H9 (cell line): ENCODE measurements at regions not wholly inside any gene's neighbourhood (a gene's known extent, or its start where the extent isn't known, plus 50 kb on each side); places are given as distances from the start of the nearest gene placed in this dataset.

Source experiments
- DNase-seq: peaks from one replicate; pipeline ENCODE4 v3.0.0-alpha.2; 2017
- H2AFZ ChIP-seq: one replicate; pipeline ENCODE4 v1.6.1; 2013; ENCODE audit warnings: mild to moderate bottlenecking, low read length, control low read depth, moderate library complexity
- H2AK5ac ChIP-seq: 2 replicates; pipeline ENCODE4 v1.6.1; 2013; ENCODE audit warnings: low read length, control low read depth, mixed read lengths; ENCODE audit not compliant: insufficient read length
- H2BK120ac ChIP-seq: one replicate; pipeline ENCODE4 v1.6.1; 2013; ENCODE audit warnings: low read depth, mild to moderate bottlenecking, low read length, control low read depth, inconsistent platforms; ENCODE audit not compliant: poor library complexity, severe bottlenecking
- H2BK12ac ChIP-seq: 2 replicates; pipeline ENCODE4 v1.6.1; 2013; ENCODE audit warnings: low read length, control low read depth, mixed read lengths, low read depth; ENCODE audit not compliant: insufficient read length
- H2BK15ac ChIP-seq: 2 replicates; pipeline ENCODE4 v1.6.1; 2013; ENCODE audit warnings: low read depth, low read length, control low read depth
- H2BK20ac ChIP-seq: one replicate; pipeline ENCODE4 v1.6.1; 2013; ENCODE audit warnings: low read depth, mild to moderate bottlenecking, low read length, control low read depth, inconsistent platforms; ENCODE audit not compliant: poor library complexity, severe bottlenecking
- H2BK5ac ChIP-seq: 2 replicates; pipeline ENCODE4 v1.6.1; 2013; ENCODE audit warnings: low read length, control low read depth, mixed read lengths; ENCODE audit not compliant: insufficient read length
- H3K14ac ChIP-seq: 2 replicates; pipeline ENCODE4 v1.6.1; 2013; ENCODE audit warnings: low read length, control low read depth; ENCODE audit not compliant: insufficient read depth
- H3K18ac ChIP-seq: 2 replicates; pipeline ENCODE4 v1.6.1; 2013; ENCODE audit warnings: low read depth, mild to moderate bottlenecking, mixed read lengths, low read length, control low read depth; ENCODE audit not compliant: insufficient read length
- H3K23ac ChIP-seq: 2 replicates; pipeline ENCODE4 v1.6.1; 2013; ENCODE audit warnings: low read length, control low read depth, mixed read lengths, low read depth; ENCODE audit not compliant: insufficient read length
- H3K23me2 ChIP-seq: 2 replicates; pipeline ENCODE4 v1.6.1; 2013; ENCODE audit warnings: low read depth, mild to moderate bottlenecking, mixed read lengths, low read length, control low read depth; ENCODE audit not compliant: insufficient read length, poor library complexity, severe bottlenecking
- H3K27ac ChIP-seq: 2 replicates; pipeline ENCODE4 v1.5.1; 2013; ENCODE audit warnings: low read length, control low read depth, mixed read lengths, low read depth; ENCODE audit not compliant: insufficient read length
- H3K27me3 ChIP-seq: 2 replicates; pipeline ENCODE4 v1.6.1; 2013; ENCODE audit warnings: low read length, control low read depth, inconsistent platforms; ENCODE audit not compliant: insufficient read depth
- H3K4ac ChIP-seq: 2 replicates; pipeline ENCODE4 v1.6.1; 2013; ENCODE audit warnings: low read depth, mild to moderate bottlenecking, control low read depth, inconsistent platforms, low read length, moderate library complexity
- H3K4me1 ChIP-seq: 2 replicates; pipeline ENCODE4 v1.6.1; 2013; ENCODE audit warnings: low read length, control low read depth, inconsistent platforms; ENCODE audit not compliant: insufficient read depth
- H3K4me2 ChIP-seq: 2 replicates; pipeline ENCODE4 v1.6.1; 2013; ENCODE audit warnings: low read length, control low read depth, mixed read lengths; ENCODE audit not compliant: insufficient read length, insufficient read depth
- H3K56ac ChIP-seq: 2 replicates; pipeline ENCODE4 v1.6.1; 2013; ENCODE audit warnings: low read depth, mild to moderate bottlenecking, mixed read lengths, low read length, control low read depth; ENCODE audit not compliant: insufficient read length
- H3K79me1 ChIP-seq: 2 replicates; pipeline ENCODE4 v1.6.1; 2013; ENCODE audit warnings: low read depth, mild to moderate bottlenecking, moderate library complexity, low read length, control low read depth, inconsistent platforms; ENCODE audit not compliant: insufficient read depth, poor library complexity, severe bottlenecking
- H3K79me2 ChIP-seq: 2 replicates; pipeline ENCODE4 v1.6.1; 2013; ENCODE audit warnings: low read length, control low read depth, inconsistent platforms; ENCODE audit not compliant: insufficient read depth
- H3K9ac ChIP-seq: 2 replicates; pipeline ENCODE4 v1.6.1; 2013; ENCODE audit warnings: low read length, control low read depth, mixed read lengths; ENCODE audit not compliant: insufficient read length; ENCODE audit errors: extremely low read depth
- H3K9me3 ChIP-seq: one replicate; pipeline ENCODE4 v1.6.1; 2013; ENCODE audit warnings: low read depth, low read length, inconsistent platforms; ENCODE audit not compliant: control insufficient read depth
- H3T11ph ChIP-seq: one replicate; pipeline ENCODE4 v1.6.1; 2013; ENCODE audit warnings: mild to moderate bottlenecking, low read length, control low read depth, inconsistent platforms
- H4K20me1 ChIP-seq: one replicate; pipeline ENCODE4 v1.6.1; 2013; ENCODE audit not compliant: control insufficient read depth, insufficient read length, insufficient read depth
- H4K5ac ChIP-seq: 2 replicates; pipeline ENCODE4 v1.6.1; 2013; ENCODE audit warnings: low read depth, mild to moderate bottlenecking, mixed read lengths, low read length, control low read depth; ENCODE audit not compliant: insufficient read length
- H4K8ac ChIP-seq: replicated peaks from 2 replicates; pipeline ENCODE4 v1.6.1; 2013; ENCODE audit warnings: low read length, control low read depth, mixed read lengths, low read depth; ENCODE audit not compliant: insufficient read length
- H4K91ac ChIP-seq: 2 replicates; pipeline ENCODE4 v1.6.1; 2013; ENCODE audit warnings: low read depth, mild to moderate bottlenecking, moderate library complexity, mixed read lengths, low read length, control low read depth; ENCODE audit not compliant: insufficient read length
- H3K27ac Mint-ChIP-seq, 3 experiments: 2 replicates in 2 of 3; 3 replicates in 1 of 3; pipeline ENCODE4 v1.8.0; 2020 to 2021; ENCODE audit warnings: mixed read lengths in 3 of 3, mild to moderate bottlenecking in 1 of 3, moderate library complexity in 1 of 3
- H3K27me3 Mint-ChIP-seq: 2 replicates; pipeline ENCODE4 v1.8.0; 2021; ENCODE audit warnings: low read depth, mild to moderate bottlenecking, moderate library complexity, mixed read lengths
- H3K36me3 Mint-ChIP-seq, 3 experiments: 2 replicates in 2 of 3; 3 replicates in 1 of 3; pipeline ENCODE4 v1.8.0; 2020 to 2021; ENCODE audit warnings: low read depth in 3 of 3, mixed read lengths in 3 of 3; ENCODE audit not compliant: insufficient read depth in 1 of 3
- H3K4me1 Mint-ChIP-seq, 2 experiments: 2 replicates each; pipeline ENCODE4 v1.8.0; 2020; ENCODE audit warnings: mixed read lengths in 2 of 2
- H3K4me3 Mint-ChIP-seq, 2 experiments: 2 replicates in 1 of 2; 3 replicates in 1 of 2; pipeline ENCODE4 v1.8.0; 2020 to 2021; ENCODE audit warnings: mild to moderate bottlenecking in 2 of 2, mixed read lengths in 2 of 2, moderate library complexity in 1 of 2
- H3K9me3 Mint-ChIP-seq, 2 experiments: 2 replicates in 1 of 2; 3 replicates in 1 of 2; pipeline ENCODE4 v1.8.0; 2020; ENCODE audit warnings: mild to moderate bottlenecking in 2 of 2, mixed read lengths in 2 of 2, moderate library complexity in 1 of 2
- WGBS: extraction: QIAGEN DNeasy Blood & Tissue Kit; methylation state at CpG from one replicate; pipeline ENCODE4 v1.1.7; 2013; ENCODE audit warnings: missing lambda C conversion rate, low lambda C conversion rate, mixed read lengths; ENCODE audit not compliant: insufficient read length; ENCODE audit errors: extremely low coverage; 5-methylcytosine and 5-hydroxymethylcytosine counted together
- TF ChIP-seq, protein P1 (sequence below): fragments of 200-600 bp; sonication (generic); conservative IDR thresholded peaks from 3 replicates; pipeline ENCODE4 v1.8.0; 2021; ENCODE audit warnings: antibody characterized with exemption, mild to moderate bottlenecking

DNA sequence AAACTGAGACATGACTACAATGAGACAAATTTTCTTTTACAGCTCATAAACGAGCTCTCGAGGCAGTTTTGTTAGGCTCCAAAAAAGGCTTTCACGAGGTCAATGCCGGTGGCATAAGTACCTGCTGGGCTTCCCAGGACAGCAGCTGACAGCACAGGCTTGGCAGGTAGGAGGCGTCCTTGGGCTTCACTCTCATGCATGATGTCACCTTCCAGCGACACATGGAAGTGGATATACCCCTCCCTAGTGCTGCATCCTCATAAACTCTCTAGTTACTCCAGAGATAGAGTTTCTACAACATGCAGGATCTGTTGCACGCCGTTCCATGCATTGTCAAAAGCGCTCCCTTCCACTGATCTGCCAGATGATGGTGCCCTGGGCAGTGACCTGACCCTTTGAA lies 112.5 kb upstream of the PAXBP1 start:
- no peak overlapping the region for H2BK120ac ChIP-seq
- H3K9me3 Mint-ChIP-seq = no peaks in the 10 kb centered on the region
- H4K8ac ChIP-seq = no peak overlapping the region
- peak; percentile 66 for DNase-seq
- no peaks in the 10 kb centered on the region for H3K23me2 ChIP-seq
- H3K56ac ChIP-seq = no peak overlapping the region
- H2BK20ac ChIP-seq = no peak overlapping the region
- no peak overlapping the region for H2BK12ac ChIP-seq
- H3K79me1 ChIP-seq = no peaks in the 10 kb centered on the region
- H3K4me3 Mint-ChIP-seq = no peak overlapping the region
- no peak overlapping the region for H2AK5ac ChIP-seq
- no peaks in the 10 kb centered on the region for H4K20me1 ChIP-seq
- no peak overlapping the region for H3K4ac ChIP-seq
- no peak overlapping the region for H2BK5ac ChIP-seq
- no peak overlapping the region for H2BK15ac ChIP-seq
- H3K14ac ChIP-seq = no peak overlapping the region
- TF ChIP-seq, protein P1, sequence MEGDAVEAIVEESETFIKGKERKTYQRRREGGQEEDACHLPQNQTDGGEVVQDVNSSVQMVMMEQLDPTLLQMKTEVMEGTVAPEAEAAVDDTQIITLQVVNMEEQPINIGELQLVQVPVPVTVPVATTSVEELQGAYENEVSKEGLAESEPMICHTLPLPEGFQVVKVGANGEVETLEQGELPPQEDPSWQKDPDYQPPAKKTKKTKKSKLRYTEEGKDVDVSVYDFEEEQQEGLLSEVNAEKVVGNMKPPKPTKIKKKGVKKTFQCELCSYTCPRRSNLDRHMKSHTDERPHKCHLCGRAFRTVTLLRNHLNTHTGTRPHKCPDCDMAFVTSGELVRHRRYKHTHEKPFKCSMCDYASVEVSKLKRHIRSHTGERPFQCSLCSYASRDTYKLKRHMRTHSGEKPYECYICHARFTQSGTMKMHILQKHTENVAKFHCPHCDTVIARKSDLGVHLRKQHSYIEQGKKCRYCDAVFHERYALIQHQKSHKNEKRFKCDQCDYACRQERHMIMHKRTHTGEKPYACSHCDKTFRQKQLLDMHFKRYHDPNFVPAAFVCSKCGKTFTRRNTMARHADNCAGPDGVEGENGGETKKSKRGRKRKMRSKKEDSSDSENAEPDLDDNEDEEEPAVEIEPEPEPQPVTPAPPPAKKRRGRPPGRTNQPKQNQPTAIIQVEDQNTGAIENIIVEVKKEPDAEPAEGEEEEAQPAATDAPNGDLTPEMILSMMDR = peak; percentile 52
- no peak overlapping the region for H3K4me2 ChIP-seq
- H4K5ac ChIP-seq = no peak overlapping the region
- no peak overlapping the region for H2AFZ ChIP-seq
- no peak overlapping the region for H3T11ph ChIP-seq
- H3K23ac ChIP-seq = no peak overlapping the region
- H3K18ac ChIP-seq = no peak overlapping the region
- no peak overlapping the region for H3K27ac Mint-ChIP-seq
- H4K91ac ChIP-seq = no peak overlapping the region
- H3K9me3 ChIP-seq = no peaks in the 10 kb centered on the region
- H3K79me2 ChIP-seq = no peaks in the 10 kb centered on the region
- no peaks in the 10 kb centered on the region for H3K36me3 Mint-ChIP-seq
- H3K27me3 Mint-ChIP-seq = peaks cover 4% of the 10 kb centered on the region; the same call in 1 of the 2 replicates
- H3K9ac ChIP-seq = no peak overlapping the region
- peaks cover 2 to 6% of the 10 kb centered on the region in 2 experiments; a peak in 2 of 4 replicates for H3K4me1 Mint-ChIP-seq
- H3K4me1 ChIP-seq = no peaks in the 10 kb centered on the region
- WGBS = no CpG with 5 or more reads among the region's 9 CpGs
- H3K27me3 ChIP-seq = no peaks in the 10 kb centered on the region
- H3K27ac ChIP-seq = no peak overlapping the region
